Progenitor cell of endocrine pancreas (in vitro differentiated cells): ENCODE measurements at regions not wholly inside any gene's neighbourhood (a gene's known extent, or its start where the extent isn't known, plus 50 kb on each side); places are given as distances from the start of the nearest gene placed in this dataset.

Experiments used
- DNase-seq: peaks from one replicate; pipeline ENCODE4 v3.0.0; 2021; ENCODE audit warnings: low spot score; ENCODE audit not compliant: unreplicated experiment
- H3K27ac Mint-ChIP-seq: 2 replicates; pipeline ENCODE4 v1.8.0; 2021; ENCODE audit warnings: mild to moderate bottlenecking, moderate library complexity, mixed read lengths
- H3K27me3 Mint-ChIP-seq: 2 replicates; pipeline ENCODE4 v1.8.0; 2021; ENCODE audit warnings: mixed read lengths
- H3K36me3 Mint-ChIP-seq: 2 replicates; pipeline ENCODE4 v1.8.0; 2022; ENCODE audit warnings: mixed read lengths; ENCODE audit not compliant: insufficient read depth
- H3K4me1 Mint-ChIP-seq: 2 replicates; pipeline ENCODE4 v1.8.0; 2021; ENCODE audit warnings: low read depth, mixed read lengths
- H3K4me3 Mint-ChIP-seq: 2 replicates; pipeline ENCODE4 v1.8.0; 2021; ENCODE audit warnings: low read depth, mild to moderate bottlenecking, moderate library complexity, mixed read lengths
- H3K9me3 Mint-ChIP-seq: 2 replicates; pipeline ENCODE4 v1.8.0; 2021; ENCODE audit warnings: low read depth, mixed read lengths
- CTCF ChIP-seq: fragments of 200-600 bp; sonication (generic); IDR thresholded peaks from one replicate; pipeline ENCODE4 v1.5.0; 2021; ENCODE audit warnings: antibody characterized with exemption, mild to moderate bottlenecking; ENCODE audit not compliant: unreplicated experiment

GRCh38 chr1:56105397-56105796 lies 474.0 kb downstream of the PLPP3 start:
- DNase-seq, result no peak

GRCh38 chr1:56099766-56100265 lies 479.5 kb downstream of the PLPP3 start:
- no peak overlapping the region for H3K27ac Mint-ChIP-seq
- peaks cover 5% of the 10 kb centered on the region for H3K27me3 Mint-ChIP-seq
- DNase-seq, result no peak
- H3K36me3 Mint-ChIP-seq, result no peaks in the 10 kb centered on the region
- H3K9me3 Mint-ChIP-seq, result peaks cover 14% of the 10 kb centered on the region
- H3K4me3 Mint-ChIP-seq, result no peak overlapping the region
- no peak for TF ChIP-seq CTCF
- H3K4me1 Mint-ChIP-seq, result no peaks in the 10 kb centered on the region

More at GRCh38 chr1:56105397-56105796, 474.0 kb downstream of the PLPP3 start:
- no peak for TF ChIP-seq CTCF
- no peaks in the 10 kb centered on the region for H3K27me3 Mint-ChIP-seq
- no peak overlapping the region for H3K4me3 Mint-ChIP-seq
- no peaks in the 10 kb centered on the region for H3K36me3 Mint-ChIP-seq
- H3K4me1 Mint-ChIP-seq, result no peaks in the 10 kb centered on the region
- H3K9me3 Mint-ChIP-seq, result peaks cover 21% of the 10 kb centered on the region
- H3K27ac Mint-ChIP-seq, result no peak overlapping the region

- Mint-ChIP-seq H3K4me1 (peaks cover 2% of the 10 kb centered on the region), H3K36me3 (no peaks in the 10 kb centered on the region), H3K27ac (no peak overlapping the region), H3K4me3 (no peak overlapping the region), H3K9me3 (peaks cover 6% of the 10 kb centered on the region), H3K27me3 (peaks cover 5% of the 10 kb centered on the region)
- DNase-seq, result no peak
- no peak for TF ChIP-seq CTCF
Observed at GRCh38 chr1:56098946-56099345, 480.4 kb downstream of the PLPP3 start.

- no peaks in the 10 kb centered on the region for H3K9me3 Mint-ChIP-seq
- TF ChIP-seq CTCF, result no peak
- H3K4me3 Mint-ChIP-seq, result no peak overlapping the region
- DNase-seq, result no peak
- no peaks in the 10 kb centered on the region for H3K36me3 Mint-ChIP-seq
- peaks cover 8% of the 10 kb centered on the region for H3K4me1 Mint-ChIP-seq
- peaks cover 5% of the 10 kb centered on the region for H3K27me3 Mint-ChIP-seq
- no peak overlapping the region for H3K27ac Mint-ChIP-seq
Observed at GRCh38 chr1:56097713-56098112, 481.6 kb downstream of the PLPP3 start.

GRCh38 chr1:56095696-56096665 lies 483.4 kb downstream of the PLPP3 start:
- no peak overlapping the region for H3K27ac Mint-ChIP-seq

More at GRCh38 chr1:56095696-56096665, 483.4 kb downstream of the PLPP3 start:
- Mint-ChIP-seq H3K4me1 (peaks cover 8% of the 10 kb centered on the region), H3K4me3 (no peak overlapping the region), H3K36me3 (no peaks in the 10 kb centered on the region), H3K9me3 (no peaks in the 10 kb centered on the region), H3K27me3 (peaks cover 5% of the 10 kb centered on the region)
- no peak for TF ChIP-seq CTCF
- no peak for DNase-seq
